ENCODE measurements at regions not wholly inside any gene's neighbourhood (a gene's known extent, or its start where the extent isn't known, plus 50 kb on each side); places are given as distances from the start of the nearest gene placed in this dataset.

- Histone ChIP-seq H3K27me3 (replicated peaks in 1 of 2; ENCODE audit: control insufficient read depth in 2 of 2, insufficient read depth in 2 of 2, low read length in 1 of 2) (no peaks in the 10 kb centered on the region), H2AFZ (ENCODE audit: control insufficient read depth, low read depth, low read length) (no peak overlapping the region), H3K79me2 (ENCODE audit: control insufficient read depth, insufficient read depth, low read length) (no peaks in the 10 kb centered on the region), H4K20me1 (ENCODE audit: control insufficient read depth, insufficient read depth) (no peaks in the 10 kb centered on the region), H3K4me2 (ENCODE audit: control insufficient read depth, insufficient read depth) (no peak overlapping the region), H3K4me3 (no peak overlapping the region), H3K9ac (ENCODE audit: control insufficient read depth, insufficient read depth, low read length) (no peak overlapping the region), H3K27ac (ENCODE audit: control insufficient read depth, insufficient read depth) (no peak overlapping the region), H3K4me1 (ENCODE audit: control insufficient read depth, insufficient read depth, low read length) (no peaks in the 10 kb centered on the region), H3K36me3 (ENCODE audit: control insufficient read depth in 2 of 2, insufficient read depth in 2 of 2, low read length in 1 of 2) (no peaks in the 10 kb centered on the region), H3K9me3 (replicated peaks; ENCODE audit: control insufficient read depth, insufficient read depth, low read length) (no peaks in the 10 kb centered on the region)
- no peak for FAIRE-seq
- intact Hi-C loops (cut with micrococcal nuclease; ENCODE audit: unreplicated experiment): no loop called here
- BruUV-seq (replicated peaks): no TSS peak
- POLR2A ChIA-PET: no interaction called here
- DNase-seq (ENCODE audit: low read depth, low spot score): no peak
- SMC1A ChIA-PET (ENCODE audit: uncharacterized antibody, unreplicated experiment): no interaction called here
- RAD21 ChIA-PET (ENCODE audit: unreplicated experiment): no interaction called here
- WGBS (ENCODE audit: insufficient coverage, insufficient replicate concordance, low lambda C conversion rate, missing lambda C conversion rate): 30% methylated on average over 5 of the region's 5 CpGs
- CTCF ChIA-PET: no interaction called here
- ATAC-seq: no peak
- in situ Hi-C loops (cut with MboI): no loop called here
- no peak for TF ChIP-seq ZBTB33 (IDR thresholded peaks at IDR 0.05)
- no peak for TF ChIP-seq EP300 (IDR thresholded peaks at IDR 0.05; ENCODE audit: borderline replicate concordance in 1 of 2, control insufficient read depth in 1 of 2, low read depth in 2 of 2, low read length in 2 of 2)
- no peak for TF ChIP-seq GABPA (IDR thresholded peaks at IDR 0.05; ENCODE audit: low read depth)
- TF ChIP-seq KLF5 (IDR thresholded peaks at IDR 0.05; ENCODE audit: partially characterized antibody): no peak
- TF ChIP-seq ZBED1 (IDR thresholded peaks at IDR 0.05; ENCODE audit: borderline replicate concordance): no peak
- TF ChIP-seq BRCA1 (IDR thresholded peaks at IDR 0.05; ENCODE audit: low read depth, low read length): no peak
- no peak for TF ChIP-seq ATF7 (IDR thresholded peaks at IDR 0.05; ENCODE audit: low read depth)
- TF ChIP-seq CUX1 (IDR thresholded peaks at IDR 0.05; ENCODE audit: insufficient replicate concordance, low read depth, low read length): no peak
- TF ChIP-seq TBL1XR1 (IDR thresholded peaks at IDR 0.05; ENCODE audit: low read depth, low read length): no peak
- no peak for TF ChIP-seq RELA (IDR thresholded peaks at IDR 0.05; ENCODE audit: borderline replicate concordance, partially characterized antibody)
- no peak for TF ChIP-seq NR2C2 (IDR thresholded peaks at IDR 0.05; ENCODE audit: borderline replicate concordance, control insufficient read depth, insufficient read length, low read depth)
- TF ChIP-seq USF2 (IDR thresholded peaks at IDR 0.05; ENCODE audit: borderline replicate concordance, low read depth, low read length): no peak
- TF ChIP-seq CBX5 (IDR thresholded peaks at IDR 0.05; ENCODE audit: low read depth): no peak
- no peak for TF ChIP-seq PKNOX1 (IDR thresholded peaks at IDR 0.05)
- no peak for TF ChIP-seq ZNF274 (IDR thresholded peaks at IDR 0.05; ENCODE audit: insufficient read depth, insufficient read length)
- TF ChIP-seq HCFC1 (IDR thresholded peaks at IDR 0.05; ENCODE audit: low read length): no peak
- TF ChIP-seq RCOR1 (conservative IDR thresholded peaks at IDR 0.05; ENCODE audit: low read depth, low read length): no peak
- TF ChIP-seq STAT1 (conservative IDR thresholded peaks at IDR 0.05): no peak
Observed at GRCh38 chr19:34852669-34853068, 74.0 kb upstream of the ZNF30 start.

Measured in GM12878 (cell line).